K562 (cell line): ENCODE measurements at regions not wholly inside any gene's neighbourhood (a gene's known extent, or its start where the extent isn't known, plus 50 kb on each side); places are given as distances from the start of the nearest gene placed in this dataset.

Source experiments
- ATAC-seq: fragments of 200-7000 bp; cut with Tn5 transposase; 3 replicates; pipeline ENCODE4 v1.9.1; 2020; ENCODE audit warnings: moderate library complexity
- BruUV-seq: library from RNA; stranded (reverse); fragments of 400-500 nt; replicated peaks from 2 replicates; lab custom pipeline; 2021; lab: Mats Ljungman, UMichigan
- CTCF ChIA-PET: fragments of 300-600 bp; formaldehyde crosslinking; extraction: SDS; loops from one replicate; lab custom pipeline; 2021; ENCODE audit warnings: low intra/inter-chr PET ratio; lab: Yijun Ruan, JAX
- POLR2A ChIA-PET: fragments of 300-600, 350-650 bp; sonication (Branson Sonifier 250); formaldehyde crosslinking; extraction: SDS; loops from one replicate; lab custom pipeline; 2021; ENCODE audit warnings: antibody characterized with exemption, inconsistent platforms; lab: Yijun Ruan, JAX
- DNase-seq, 4 experiments: peaks; one replicate each; pipeline versions ENCODE4 v3.0.0 to v3.0.0-alpha.2; 2011 to 2018; ENCODE audit warnings: low spot score in 3 of 4, mixed read lengths in 3 of 4; ENCODE audit errors: extremely low read depth in 1 of 4
- FAIRE-seq: peaks from 2 replicates; lab custom pipeline; 2011; peaks lifted over from hg19 to GRCh38; lab: Jason Lieb, UNC
- H2AFZ ChIP-seq: 2 replicates; pipeline ENCODE4 v1.6.0; 2011; ENCODE audit warnings: low read depth, low read length, control low read depth, inconsistent platforms
- H3K27ac ChIP-seq: fragments of 200-600 bp; 3 replicates; pipeline ENCODE4 v1.8.0; 2011; ENCODE audit warnings: low read depth, mild to moderate bottlenecking, control low read depth, inconsistent platforms, low read length, moderate library complexity, mixed read lengths; ENCODE audit errors: extremely low read depth
- H3K27me3 ChIP-seq, 2 experiments: fragments of 300-600 bp in 1 of 2; 2 replicates in 1 of 2; 3 replicates in 1 of 2; pipeline versions ENCODE4 v1.6.0 to v1.8.0; 2011; ENCODE audit warnings: inconsistent platforms in 2 of 2, low read length in 2 of 2, mild to moderate bottlenecking in 1 of 2, mixed read lengths in 1 of 2, moderate library complexity in 1 of 2; ENCODE audit not compliant: control insufficient read depth in 2 of 2, insufficient read depth in 2 of 2
- H3K36me3 ChIP-seq: fragments of 300-600 bp; 3 replicates; pipeline ENCODE4 v1.8.0; 2011; ENCODE audit warnings: mild to moderate bottlenecking, low read length, inconsistent platforms; ENCODE audit not compliant: control insufficient read depth, insufficient read depth
- H3K4me1 ChIP-seq, 2 experiments: fragments of 200-600 bp in 1 of 2; replicated peaks in 1 of 2; 2 replicates in 1 of 2; 3 replicates in 1 of 2; pipeline versions ENCODE4 v1.5.1 to v1.8.0; 2011; ENCODE audit warnings: inconsistent platforms in 2 of 2, low read length in 2 of 2, mild to moderate bottlenecking in 1 of 2, mixed read lengths in 1 of 2, moderate library complexity in 1 of 2; ENCODE audit not compliant: control insufficient read depth in 2 of 2, insufficient read depth in 2 of 2
- H3K4me2 ChIP-seq: 2 replicates; pipeline ENCODE4 v1.6.1; 2011; ENCODE audit warnings: low read length, control low read depth, inconsistent platforms, mixed read lengths; ENCODE audit not compliant: insufficient read depth
- H3K4me3 ChIP-seq: fragments of 200-600 bp; sonication (generic), shearing (Covaris generic); 2 replicates; pipeline ENCODE4 v1.5.1; 2016; ENCODE audit warnings: control low read depth, inconsistent platforms
- H3K79me2 ChIP-seq: fragments of 200-600 bp; 3 replicates; pipeline ENCODE4 v1.8.0; 2011; ENCODE audit warnings: low read length, inconsistent platforms; ENCODE audit not compliant: control insufficient read depth, insufficient read depth
- H3K9ac ChIP-seq, 2 experiments: 2 replicates each; pipeline versions ENCODE4 v1.6.0 to v1.6.1; 2011; ENCODE audit warnings: low read depth in 2 of 2, low read length in 2 of 2, control low read depth in 1 of 2, inconsistent platforms in 1 of 2, mild to moderate bottlenecking in 1 of 2, mixed read lengths in 1 of 2; ENCODE audit not compliant: insufficient read depth in 1 of 2
- H3K9me1 ChIP-seq: one replicate; pipeline ENCODE4 v1.6.0; 2011; ENCODE audit warnings: inconsistent platforms, mild to moderate bottlenecking, low read length, moderate library complexity; ENCODE audit not compliant: control insufficient read depth, insufficient read depth
- H3K9me3 ChIP-seq: replicated peaks from 2 replicates; pipeline ENCODE4 v1.5.1; 2011; ENCODE audit warnings: low read depth, low read length, inconsistent platforms; ENCODE audit not compliant: control insufficient read depth, insufficient read depth
- H4K20me1 ChIP-seq: replicated peaks from 2 replicates; pipeline ENCODE4 v1.6.1; 2011; ENCODE audit warnings: low read length, inconsistent platforms, mixed read lengths; ENCODE audit not compliant: control insufficient read depth, insufficient read depth
- BACH1 ChIP-seq: fragments of 200-800 bp; sonication (Bioruptor generic); IDR thresholded peaks from 2 replicates; pipeline ENCODE4 v1.6.1; 2016; ENCODE audit warnings: missing genetic modification characterization, missing compliant biosample characterization
- CTBP1 ChIP-seq: fragments of 450-650 bp; IDR thresholded peaks from 2 replicates; pipeline ENCODE4 v1.6.1; 2016; ENCODE audit warnings: borderline replicate concordance
- EZH2 ChIP-seq: IDR thresholded peaks from 2 replicates; pipeline ENCODE4 v1.6.1; 2012; ENCODE audit warnings: low read depth, mild to moderate bottlenecking, inconsistent platforms, low read length, borderline replicate concordance
- GABPA ChIP-seq: fragments of 200-800 bp; sonication (Bioruptor generic); conservative IDR thresholded peaks from 2 replicates; pipeline ENCODE4 v1.6.1; 2016; ENCODE audit warnings: low read depth, missing genetic modification characterization, missing compliant biosample characterization
- NFIC ChIP-seq: fragments of 450-650 bp; IDR thresholded peaks from 2 replicates; pipeline ENCODE4 v1.6.1; 2017; ENCODE audit warnings: mild to moderate bottlenecking, inconsistent platforms
- POLR3G ChIP-seq: IDR thresholded peaks from 2 replicates; pipeline ENCODE4 v1.6.1; 2011; ENCODE audit not compliant: insufficient read length, insufficient replicate concordance; ENCODE audit errors: extremely low read depth
- SIN3B ChIP-seq: fragments of 450-650 bp; IDR thresholded peaks from 2 replicates; pipeline ENCODE4 v1.6.1; 2017; ENCODE audit warnings: low read depth, mild to moderate bottlenecking, moderate library complexity
- ZEB2 ChIP-seq: fragments of 450-650 bp; IDR thresholded peaks from 2 replicates; pipeline ENCODE4 v1.6.1; 2016
- ZKSCAN8 ChIP-seq: fragments of 200-800 bp; sonication (Bioruptor generic); IDR thresholded peaks from 2 replicates; pipeline ENCODE4 v1.6.1; 2016; ENCODE audit warnings: missing genetic modification characterization, missing compliant biosample characterization
- WGBS: fragments of 100-300 bp; shearing (Covaris generic); methylation state at CpG from one replicate; pipeline ENCODE4 v1.1.6; 2016; ENCODE audit warnings: low coverage, mixed read lengths; ENCODE audit not compliant: insufficient coverage; ENCODE audit errors: missing lambda C conversion rate; 5-methylcytosine and 5-hydroxymethylcytosine counted together
- in situ Hi-C: fragments of 300-500 bp; cut with MboI; formaldehyde crosslinking; loops from 4 replicates; pipeline ENCODE4 v1.15.0; 2018; ENCODE audit warnings: inconsistent platforms, mixed read lengths
- intact Hi-C: fragments of 100-400 bp; cut with micrococcal nuclease; formaldehyde crosslinking; loops from 2 replicates; pipeline ENCODE4 v1.14.2; 2022
- TF ChIP-seq, protein P1 (sequence below), 2 experiments: fragments of 450-650 bp in 1 of 2; IDR thresholded peaks; 2 replicates each; pipeline ENCODE4 v1.6.1; 2011 to 2017; ENCODE audit warnings: low read depth in 2 of 2, antibody characterized with exemption in 1 of 2, borderline replicate concordance in 1 of 2, low read length in 1 of 2, mild to moderate bottlenecking in 1 of 2, mixed read lengths in 1 of 2; ENCODE audit not compliant: control insufficient read depth in 1 of 2
- TF ChIP-seq, protein P2 (sequence below): sonication (generic); formaldehyde crosslinking; IDR thresholded peaks from 2 replicates; pipeline ENCODE4 v1.8.0; 2023; ENCODE audit warnings: missing genetic modification reagents, mild to moderate bottlenecking, borderline replicate concordance
- TF ChIP-seq, protein P3 (sequence below): fragments of 450-650 bp; IDR thresholded peaks from 2 replicates; pipeline ENCODE4 v1.6.1; 2017; ENCODE audit warnings: antibody characterized with exemption

DNA sequence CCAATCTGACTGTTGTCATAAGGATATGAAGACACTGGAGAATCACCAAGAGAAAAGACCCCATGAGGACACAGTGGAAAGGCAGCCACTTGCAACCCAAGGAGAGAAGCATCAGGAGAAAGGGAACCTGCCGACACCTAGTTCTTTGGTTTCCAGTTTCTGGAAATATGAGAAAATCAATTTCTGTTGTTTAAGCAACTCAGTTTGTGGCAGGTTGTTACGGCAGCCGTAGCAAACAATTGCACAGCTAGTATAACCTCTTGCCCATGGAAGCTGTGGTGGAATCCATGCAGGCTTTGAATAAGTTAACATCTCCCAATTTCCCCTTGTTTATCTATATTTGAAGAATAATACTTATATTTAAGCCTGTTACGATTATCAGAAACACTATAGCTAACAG is 1103.0 kb upstream of the PHF14 start:
- H3K9me3 ChIP-seq: no peaks in the 10 kb centered on the region
- WGBS: 2% methylated on average over 4 of the region's 4 CpGs

More for the DNA sequence above, 1103.0 kb upstream of the PHF14 start:
- Histone ChIP-seq H3K79me2 (no peaks in the 10 kb centered on the region), H3K4me2 (no peak overlapping the region), H3K36me3 (no peaks in the 10 kb centered on the region), H3K4me3 (no peak overlapping the region), H2AFZ (no peak overlapping the region), H4K20me1 (no peaks in the 10 kb centered on the region), H3K9ac (no peak overlapping the region), H3K9me1 (no peaks in the 10 kb centered on the region), H3K27me3 (no peaks in the 10 kb centered on the region)
- in situ Hi-C loops: no loop called here
- DNase-seq: no peak
- CTCF ChIA-PET: no interaction called here
- no peak for FAIRE-seq
- intact Hi-C loops: no loop called here
- no peak for TF ChIP-seq ZEB2
- TF ChIP-seq POLR3G: no peak
- TF ChIP-seq EZH2: no peak
- TF ChIP-seq SIN3B: no peak
- TF ChIP-seq, protein P1, sequence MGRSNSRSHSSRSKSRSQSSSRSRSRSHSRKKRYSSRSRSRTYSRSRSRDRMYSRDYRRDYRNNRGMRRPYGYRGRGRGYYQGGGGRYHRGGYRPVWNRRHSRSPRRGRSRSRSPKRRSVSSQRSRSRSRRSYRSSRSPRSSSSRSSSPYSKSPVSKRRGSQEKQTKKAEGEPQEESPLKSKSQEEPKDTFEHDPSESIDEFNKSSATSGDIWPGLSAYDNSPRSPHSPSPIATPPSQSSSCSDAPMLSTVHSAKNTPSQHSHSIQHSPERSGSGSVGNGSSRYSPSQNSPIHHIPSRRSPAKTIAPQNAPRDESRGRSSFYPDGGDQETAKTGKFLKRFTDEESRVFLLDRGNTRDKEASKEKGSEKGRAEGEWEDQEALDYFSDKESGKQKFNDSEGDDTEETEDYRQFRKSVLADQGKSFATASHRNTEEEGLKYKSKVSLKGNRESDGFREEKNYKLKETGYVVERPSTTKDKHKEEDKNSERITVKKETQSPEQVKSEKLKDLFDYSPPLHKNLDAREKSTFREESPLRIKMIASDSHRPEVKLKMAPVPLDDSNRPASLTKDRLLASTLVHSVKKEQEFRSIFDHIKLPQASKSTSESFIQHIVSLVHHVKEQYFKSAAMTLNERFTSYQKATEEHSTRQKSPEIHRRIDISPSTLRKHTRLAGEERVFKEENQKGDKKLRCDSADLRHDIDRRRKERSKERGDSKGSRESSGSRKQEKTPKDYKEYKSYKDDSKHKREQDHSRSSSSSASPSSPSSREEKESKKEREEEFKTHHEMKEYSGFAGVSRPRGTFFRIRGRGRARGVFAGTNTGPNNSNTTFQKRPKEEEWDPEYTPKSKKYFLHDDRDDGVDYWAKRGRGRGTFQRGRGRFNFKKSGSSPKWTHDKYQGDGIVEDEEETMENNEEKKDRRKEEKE (IDR thresholded peaks at IDR 0.05; ENCODE audit: borderline replicate concordance in 1 of 2, control insufficient read depth in 1 of 2, low read depth in 2 of 2, low read length in 1 of 2): no peak
- TF ChIP-seq BACH1 (tag): no peak
- TF ChIP-seq, protein P2, sequence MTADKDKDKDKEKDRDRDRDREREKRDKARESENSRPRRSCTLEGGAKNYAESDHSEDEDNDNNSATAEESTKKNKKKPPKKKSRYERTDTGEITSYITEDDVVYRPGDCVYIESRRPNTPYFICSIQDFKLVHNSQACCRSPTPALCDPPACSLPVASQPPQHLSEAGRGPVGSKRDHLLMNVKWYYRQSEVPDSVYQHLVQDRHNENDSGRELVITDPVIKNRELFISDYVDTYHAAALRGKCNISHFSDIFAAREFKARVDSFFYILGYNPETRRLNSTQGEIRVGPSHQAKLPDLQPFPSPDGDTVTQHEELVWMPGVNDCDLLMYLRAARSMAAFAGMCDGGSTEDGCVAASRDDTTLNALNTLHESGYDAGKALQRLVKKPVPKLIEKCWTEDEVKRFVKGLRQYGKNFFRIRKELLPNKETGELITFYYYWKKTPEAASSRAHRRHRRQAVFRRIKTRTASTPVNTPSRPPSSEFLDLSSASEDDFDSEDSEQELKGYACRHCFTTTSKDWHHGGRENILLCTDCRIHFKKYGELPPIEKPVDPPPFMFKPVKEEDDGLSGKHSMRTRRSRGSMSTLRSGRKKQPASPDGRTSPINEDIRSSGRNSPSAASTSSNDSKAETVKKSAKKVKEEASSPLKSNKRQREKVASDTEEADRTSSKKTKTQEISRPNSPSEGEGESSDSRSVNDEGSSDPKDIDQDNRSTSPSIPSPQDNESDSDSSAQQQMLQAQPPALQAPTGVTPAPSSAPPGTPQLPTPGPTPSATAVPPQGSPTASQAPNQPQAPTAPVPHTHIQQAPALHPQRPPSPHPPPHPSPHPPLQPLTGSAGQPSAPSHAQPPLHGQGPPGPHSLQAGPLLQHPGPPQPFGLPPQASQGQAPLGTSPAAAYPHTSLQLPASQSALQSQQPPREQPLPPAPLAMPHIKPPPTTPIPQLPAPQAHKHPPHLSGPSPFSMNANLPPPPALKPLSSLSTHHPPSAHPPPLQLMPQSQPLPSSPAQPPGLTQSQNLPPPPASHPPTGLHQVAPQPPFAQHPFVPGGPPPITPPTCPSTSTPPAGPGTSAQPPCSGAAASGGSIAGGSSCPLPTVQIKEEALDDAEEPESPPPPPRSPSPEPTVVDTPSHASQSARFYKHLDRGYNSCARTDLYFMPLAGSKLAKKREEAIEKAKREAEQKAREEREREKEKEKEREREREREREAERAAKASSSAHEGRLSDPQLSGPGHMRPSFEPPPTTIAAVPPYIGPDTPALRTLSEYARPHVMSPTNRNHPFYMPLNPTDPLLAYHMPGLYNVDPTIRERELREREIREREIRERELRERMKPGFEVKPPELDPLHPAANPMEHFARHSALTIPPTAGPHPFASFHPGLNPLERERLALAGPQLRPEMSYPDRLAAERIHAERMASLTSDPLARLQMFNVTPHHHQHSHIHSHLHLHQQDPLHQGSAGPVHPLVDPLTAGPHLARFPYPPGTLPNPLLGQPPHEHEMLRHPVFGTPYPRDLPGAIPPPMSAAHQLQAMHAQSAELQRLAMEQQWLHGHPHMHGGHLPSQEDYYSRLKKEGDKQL (CRISPR knock-in tag): no peak
- no peak for TF ChIP-seq GABPA (tag)
- TF ChIP-seq, protein P3, sequence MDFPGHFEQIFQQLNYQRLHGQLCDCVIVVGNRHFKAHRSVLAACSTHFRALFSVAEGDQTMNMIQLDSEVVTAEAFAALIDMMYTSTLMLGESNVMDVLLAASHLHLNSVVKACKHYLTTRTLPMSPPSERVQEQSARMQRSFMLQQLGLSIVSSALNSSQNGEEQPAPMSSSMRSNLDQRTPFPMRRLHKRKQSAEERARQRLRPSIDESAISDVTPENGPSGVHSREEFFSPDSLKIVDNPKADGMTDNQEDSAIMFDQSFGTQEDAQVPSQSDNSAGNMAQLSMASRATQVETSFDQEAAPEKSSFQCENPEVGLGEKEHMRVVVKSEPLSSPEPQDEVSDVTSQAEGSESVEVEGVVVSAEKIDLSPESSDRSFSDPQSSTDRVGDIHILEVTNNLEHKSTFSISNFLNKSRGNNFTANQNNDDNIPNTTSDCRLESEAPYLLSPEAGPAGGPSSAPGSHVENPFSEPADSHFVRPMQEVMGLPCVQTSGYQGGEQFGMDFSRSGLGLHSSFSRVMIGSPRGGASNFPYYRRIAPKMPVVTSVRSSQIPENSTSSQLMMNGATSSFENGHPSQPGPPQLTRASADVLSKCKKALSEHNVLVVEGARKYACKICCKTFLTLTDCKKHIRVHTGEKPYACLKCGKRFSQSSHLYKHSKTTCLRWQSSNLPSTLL: no peak
- TF ChIP-seq NFIC: no peak
- TF ChIP-seq ZKSCAN8 (CRISPR knock-in tag): no peak
- TF ChIP-seq CTBP1: no peak
- TF ChIP-seq, all 486 proteins: peak for 0
- ATAC-seq: no peak
- POLR2A ChIA-PET: no interaction called here
- no peak overlapping the region for H3K27ac ChIP-seq
- H3K4me1 ChIP-seq: no peaks in the 10 kb centered on the region
- BruUV-seq: no TSS peak
